Caco-2 (cell line): ENCODE measurements at regions not wholly inside any gene's neighbourhood (a gene's known extent, or its start where the extent isn't known, plus 50 kb on each side); places are given as distances from the start of the nearest gene placed in this dataset.
"Not testable (repeated sequence)": the region's sequence is repeated elsewhere in the genome, so short reads cannot be mapped to it uniquely, and the experiment has no call there.

Source experiments
- BruUV-seq: library from RNA; stranded (reverse); fragments of 400-500 nt; replicated peaks from 2 replicates; lab custom pipeline; 2021; lab: Mats Ljungman, UMichigan
- CTCF ChIA-PET: fragments of 300-600 bp; sonication (Branson Sonifier 250); formaldehyde crosslinking; loops from one replicate; lab custom pipeline; 2022; ENCODE audit warnings: antibody characterized with exemption; lab: Charles Lee
- POLR2A ChIA-PET: fragments of 300-600 bp; sonication (Branson Sonifier 250); formaldehyde crosslinking; loops from one replicate; lab custom pipeline; 2022; ENCODE audit warnings: antibody characterized with exemption; lab: Charles Lee
- DNase-seq, 2 experiments: peaks; one replicate each; pipeline versions ENCODE4 v3.0.0 to v3.0.0-alpha.2; 2020 to 2022
- H3K27me3 ChIP-seq: replicated peaks from 2 replicates; pipeline ENCODE4 v1.6.0; 2011; ENCODE audit warnings: low read length; ENCODE audit not compliant: control insufficient read depth, insufficient read depth
- H3K36me3 ChIP-seq: 2 replicates; pipeline ENCODE4 v1.5.1; 2011; ENCODE audit warnings: low read length; ENCODE audit not compliant: control insufficient read depth, insufficient read depth
- H3K4me1 ChIP-seq: fragments of 250-450 bp; sonication (Bioruptor Pico); 2 replicates; pipeline ENCODE4 v1.5.1; 2020; ENCODE audit warnings: mild to moderate bottlenecking
- H3K4me3 ChIP-seq: 2 replicates; pipeline ENCODE4 v1.5.1; 2011; ENCODE audit warnings: low read depth, mild to moderate bottlenecking, control low read depth, low read length
- H3K9me3 ChIP-seq: fragments of 250-450 bp; sonication (Bioruptor Pico); 2 replicates; pipeline ENCODE4 v1.5.1; 2020; ENCODE audit warnings: mild to moderate bottlenecking, moderate library complexity
- H3K27ac Mint-ChIP-seq: one replicate; pipeline ENCODE4 v1.8.0; 2022; ENCODE audit warnings: mixed read lengths; ENCODE audit not compliant: unreplicated experiment
- H3K27me3 Mint-ChIP-seq: one replicate; pipeline ENCODE4 v1.8.0; 2022; ENCODE audit warnings: mixed read lengths; ENCODE audit not compliant: insufficient read depth, unreplicated experiment
- H3K36me3 Mint-ChIP-seq: one replicate; pipeline ENCODE4 v1.8.0; 2022; ENCODE audit warnings: mild to moderate bottlenecking, mixed read lengths; ENCODE audit not compliant: insufficient read depth, unreplicated experiment
- H3K4me1 Mint-ChIP-seq: one replicate; pipeline ENCODE4 v1.8.0; 2022; ENCODE audit warnings: low read depth, mixed read lengths; ENCODE audit not compliant: unreplicated experiment
- H3K4me3 Mint-ChIP-seq: one replicate; pipeline ENCODE4 v1.8.0; 2022; ENCODE audit warnings: mild to moderate bottlenecking, moderate library complexity, mixed read lengths; ENCODE audit not compliant: unreplicated experiment
- H3K9me3 Mint-ChIP-seq: one replicate; pipeline ENCODE4 v1.8.0; 2022; ENCODE audit warnings: mixed read lengths; ENCODE audit not compliant: unreplicated experiment
- CTCF ChIP-seq, 2 experiments: fragments of 200-600 bp in 1 of 2; IDR thresholded peaks; 1 replicate in 1 of 2; 2 replicates in 1 of 2; pipeline versions ENCODE4 v1.5.1 to v1.8.0; 2011 to 2022; ENCODE audit warnings: antibody characterized with exemption in 1 of 2, control low read depth in 1 of 2, inconsistent platforms in 1 of 2, low read depth in 1 of 2, low read length in 1 of 2, mild to moderate bottlenecking in 1 of 2, moderate library complexity in 1 of 2; ENCODE audit not compliant: insufficient read depth in 1 of 2, severe bottlenecking in 1 of 2, unreplicated experiment in 1 of 2
- intact Hi-C: fragments of 100-400 bp; cut with micrococcal nuclease; formaldehyde crosslinking; loops from one replicate; pipeline ENCODE4 v1.10.0; 2022; ENCODE audit not compliant: unreplicated experiment

GRCh38 chrX:76921176-76921575 is 493.7 kb downstream of the MAGEE1 start:
- H3K4me1 Mint-ChIP-seq = no peaks in the 10 kb centered on the region
- intact Hi-C loops = no loop called here
- no peaks in the 10 kb centered on the region for H3K9me3 Mint-ChIP-seq
- ChIA-PET POLR2A (no interaction called here), CTCF (no interaction called here)
- no peaks in the 10 kb centered on the region for H3K4me1 ChIP-seq
- no peaks in the 10 kb centered on the region for H3K9me3 ChIP-seq
- no peak for TF ChIP-seq CTCF (IDR thresholded peaks at IDR 0.05; ENCODE audit: insufficient read depth in 1 of 2, low read depth in 1 of 2, low read length in 1 of 2, severe bottlenecking in 1 of 2, unreplicated experiment in 1 of 2)
- no peaks in the 10 kb centered on the region for H3K36me3 ChIP-seq
- no TSS peak for BruUV-seq
- no peak overlapping the region for H3K4me3 ChIP-seq
- H3K36me3 Mint-ChIP-seq = no peaks in the 10 kb centered on the region
- no peak overlapping the region for H3K27ac Mint-ChIP-seq
- H3K27me3 ChIP-seq = no peaks in the 10 kb centered on the region
- no peak overlapping the region for H3K4me3 Mint-ChIP-seq
- DNase-seq = no peak
- H3K27me3 Mint-ChIP-seq = no peaks in the 10 kb centered on the region

- H3K4me3 Mint-ChIP-seq = no peak overlapping the region
- no peaks in the 10 kb centered on the region for H3K9me3 ChIP-seq
- H3K4me1 ChIP-seq = no peaks in the 10 kb centered on the region
- intact Hi-C loops = no loop called here
- no peaks in the 10 kb centered on the region for H3K4me1 Mint-ChIP-seq
- no peaks in the 10 kb centered on the region for H3K36me3 ChIP-seq
- no peaks in the 10 kb centered on the region for H3K27me3 Mint-ChIP-seq
- no peaks in the 10 kb centered on the region for H3K9me3 Mint-ChIP-seq
- no peak overlapping the region for H3K27ac Mint-ChIP-seq
- H3K4me3 ChIP-seq = no peak overlapping the region
- POLR2A ChIA-PET = no interaction called here
- TF ChIP-seq CTCF (IDR thresholded peaks at IDR 0.05; ENCODE audit: insufficient read depth in 1 of 2, low read depth in 1 of 2, low read length in 1 of 2, severe bottlenecking in 1 of 2, unreplicated experiment in 1 of 2) = no peak
- CTCF ChIA-PET = no interaction called here
- H3K27me3 ChIP-seq = no peaks in the 10 kb centered on the region
- DNase-seq = no peak
- no peaks in the 10 kb centered on the region for H3K36me3 Mint-ChIP-seq
- no TSS peak for BruUV-seq
Measured at GRCh38 chrX:76922100-76922499, 494.6 kb downstream of the MAGEE1 start.

GRCh38 chrX:76924616-76925015 is 497.1 kb downstream of the MAGEE1 start:
- H3K4me1 ChIP-seq, H3K9me3 ChIP-seq, H3K36me3 Mint-ChIP-seq, H3K27ac Mint-ChIP-seq, H3K4me3 ChIP-seq, H3K36me3 ChIP-seq, intact Hi-C loops, H3K9me3 Mint-ChIP-seq, H3K27me3 Mint-ChIP-seq, H3K27me3 ChIP-seq, H3K4me1 Mint-ChIP-seq, DNase-seq, H3K4me3 Mint-ChIP-seq, POLR2A ChIA-PET, CTCF ChIA-PET, BruUV-seq: not testable (repeated sequence)

GRCh38 chrX:76931518-76931917 is 504.0 kb downstream of the MAGEE1 start:
- Histone ChIP-seq H3K36me3 (no peaks in the 10 kb centered on the region), H3K27me3 (no peaks in the 10 kb centered on the region), H3K4me1 (no peaks in the 10 kb centered on the region), H3K9me3 (no peaks in the 10 kb centered on the region), H3K4me3 (no peak overlapping the region)
- no peaks in the 10 kb centered on the region for H3K36me3 Mint-ChIP-seq
- intact Hi-C loops = no loop called here
- DNase-seq = no peak
- H3K27ac Mint-ChIP-seq = no peak overlapping the region
- no peak overlapping the region for H3K4me3 Mint-ChIP-seq
- H3K9me3 Mint-ChIP-seq = no peaks in the 10 kb centered on the region
- no TSS peak for BruUV-seq
- TF ChIP-seq CTCF (IDR thresholded peaks at IDR 0.05; ENCODE audit: insufficient read depth in 1 of 2, low read depth in 1 of 2, low read length in 1 of 2, severe bottlenecking in 1 of 2, unreplicated experiment in 1 of 2) = no peak
- no peaks in the 10 kb centered on the region for H3K4me1 Mint-ChIP-seq
- ChIA-PET CTCF (no interaction called here), POLR2A (no interaction called here)
- no peaks in the 10 kb centered on the region for H3K27me3 Mint-ChIP-seq
